ENCODE measurements at regions not wholly inside any gene's neighbourhood (a gene's known extent, or its start where the extent isn't known, plus 50 kb on each side); places are given as distances from the start of the nearest gene placed in this dataset.

DNA sequence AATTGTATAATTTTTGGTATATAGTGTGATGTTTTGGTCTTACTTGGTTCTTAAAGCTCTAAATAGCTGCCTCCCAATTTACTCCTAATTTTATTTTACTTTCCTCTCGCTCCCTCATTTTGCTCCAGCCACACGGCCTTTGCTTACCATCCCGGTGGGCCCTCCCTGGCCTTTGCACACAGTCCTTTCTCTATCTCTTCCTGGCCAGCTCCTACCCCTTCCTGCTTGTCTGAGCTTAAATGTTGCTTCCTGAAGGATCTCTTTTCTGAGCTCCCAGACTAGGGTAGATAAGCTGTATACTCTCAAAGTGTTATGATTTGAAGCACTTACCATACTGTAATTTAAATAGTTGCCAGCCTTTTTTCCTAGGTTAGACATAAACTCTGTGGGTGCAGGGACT, 121.7 kb downstream of the UTRN start:
- H3K9ac ChIP-seq (replicated peaks in 1 of 4; ENCODE audit: extremely low read depth in 1 of 4, low read depth in 3 of 4, low read length in 3 of 4) = no peak overlapping the region
- H4K5ac ChIP-seq (ENCODE audit: insufficient read length, low read depth, low read length) = no peak overlapping the region
- no peak overlapping the region for H3K14ac ChIP-seq (ENCODE audit: insufficient read length)
- H4K8ac ChIP-seq (ENCODE audit: extremely low read depth, insufficient read depth, low read length) = no peak overlapping the region
- H4K20me1 ChIP-seq (replicated peaks in 1 of 2; ENCODE audit: control insufficient read depth in 1 of 2, insufficient read depth in 2 of 2, low read length in 2 of 2) = no peaks in the 10 kb centered on the region
- H2BK12ac ChIP-seq (ENCODE audit: low read depth, low read length) = no peak overlapping the region
- H3K4me3 ChIP-seq (ENCODE audit: extremely low read depth in 1 of 4, insufficient read depth in 2 of 4, low read depth in 3 of 4, low read length in 4 of 4) = no peak overlapping the region
- no peak overlapping the region for H3K18ac ChIP-seq (ENCODE audit: extremely low read depth, low read length)
- FAIRE-seq (no peak), DNase-seq (ENCODE audit: low read depth in 1 of 2, low spot score in 2 of 2) (no peak)
- H2BK15ac ChIP-seq (ENCODE audit: low read length) = no peak overlapping the region
- H4K91ac ChIP-seq (replicated peaks; ENCODE audit: insufficient read length, low read length) = no peak overlapping the region
- H3K79me2 ChIP-seq (ENCODE audit: control insufficient read depth in 1 of 2, insufficient read depth in 2 of 2, low read length in 2 of 2) = peaks cover 0 to 10% of the 10 kb centered on the region in 2 experiments; a peak in 3 of 4 replicates
- H3K9me3 ChIP-seq (ENCODE audit: insufficient read depth in 2 of 2, low read depth in 1 of 2, low read length in 1 of 2) = no peaks in the 10 kb centered on the region
- peaks cover 0 to under 1% (median 0%) of the 10 kb centered on the region in 4 experiments; a peak in 1 of 7 replicates for H3K4me1 ChIP-seq (replicated peaks in 1 of 4; ENCODE audit: control insufficient read depth in 3 of 4, insufficient read depth in 4 of 4, low read length in 3 of 4)
- H3K36me3 ChIP-seq (ENCODE audit: control insufficient read depth in 2 of 4, insufficient read depth in 4 of 4, low read length in 3 of 4) = no peaks in the 10 kb centered on the region
- ChIA-PET POLR2A (ENCODE audit: partially characterized antibody) (no interaction called here), CTCF (ENCODE audit: partially characterized antibody) (interaction anchor here (0.6 to 2.2 kb wide), 4 partner anchors 8 to 249 kb away, joined by 3 to 6 read pairs (median 3); no protein-coding TSS in a partner anchor)
- no peaks in the 10 kb centered on the region for H3K23me2 ChIP-seq (ENCODE audit: low read depth, low read length)
- no peak overlapping the region for H2BK5ac ChIP-seq (ENCODE audit: low read depth, low read length)
- no peak overlapping the region for H3K23ac ChIP-seq (ENCODE audit: insufficient read length)
- WGBS, 2 experiments (ENCODE audit: extremely low coverage in 1 of 2, insufficient coverage in 1 of 2, insufficient read length in 1 of 2, insufficient replicate concordance in 2 of 2, low coverage in 1 of 2, low lambda C conversion rate in 2 of 2, missing lambda C conversion rate in 1 of 2) = 98 to 100% methylated on average over 1 to 3 of the region's 3 CpGs
- no peak overlapping the region for H2AFZ ChIP-seq (ENCODE audit: low read length)
- H3K4me2 ChIP-seq (ENCODE audit: insufficient read depth in 1 of 2, low read depth in 2 of 2, low read length in 2 of 2) = no peak overlapping the region
- no peaks in the 10 kb centered on the region for H3K79me1 ChIP-seq (ENCODE audit: low read depth, low read length)
- no peaks in the 10 kb centered on the region for H3K27me3 ChIP-seq (replicated peaks in 1 of 4; ENCODE audit: control insufficient read depth in 3 of 4, extremely low read depth in 1 of 4, insufficient read depth in 3 of 4, low read length in 3 of 4)
- H2BK120ac ChIP-seq (replicated peaks; ENCODE audit: low read depth, low read length) = no peak overlapping the region
- no peak overlapping the region for H3K27ac ChIP-seq (ENCODE audit: low read depth, low read length)
- no peak overlapping the region for H3K56ac ChIP-seq (replicated peaks; ENCODE audit: insufficient read length, low read depth, low read length)
- no peak overlapping the region for H2BK20ac ChIP-seq (ENCODE audit: low read length)
- no peak overlapping the region for H3K4ac ChIP-seq (replicated peaks; ENCODE audit: insufficient read length, low read depth, low read length)
- H2AK5ac ChIP-seq (ENCODE audit: low read depth, low read length) = no peak overlapping the region
- no peak for TF ChIP-seq RXRA (IDR thresholded peaks at IDR 0.05; ENCODE audit: insufficient read depth, low read depth, low read length)
- TF ChIP-seq TCF12 (IDR thresholded peaks at IDR 0.05; ENCODE audit: low read depth, low read length) = no peak

Data from H1 (cell line).